ENCODE measurements at regions not wholly inside any gene's neighbourhood (a gene's known extent, or its start where the extent isn't known, plus 50 kb on each side); places are given as distances from the start of the nearest gene placed in this dataset.

DNA sequence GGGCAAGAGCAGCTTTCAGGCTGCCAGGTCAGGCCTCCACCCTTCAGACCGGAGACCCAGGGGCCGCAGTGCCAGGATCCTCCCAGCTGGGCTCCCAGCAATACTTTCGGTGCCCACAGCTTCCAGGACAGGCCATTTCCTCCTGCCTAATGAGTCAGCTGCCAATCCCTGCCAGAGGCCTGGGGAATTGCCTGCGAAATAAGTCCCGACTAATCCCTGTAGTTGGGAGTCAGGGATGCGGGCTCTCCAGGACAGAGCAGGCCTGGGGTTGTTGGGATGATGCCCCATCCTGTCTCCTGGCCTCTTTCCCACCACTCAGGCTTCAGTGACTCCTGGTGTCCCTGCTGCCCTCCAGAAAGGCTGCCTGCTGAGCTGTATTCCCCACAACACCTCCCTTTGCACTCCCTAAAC lies 143.5 kb upstream of the UNC5B start:
- ChIA-PET POLR2A (no interaction called here), CTCF (ENCODE audit: low intra/inter-chr PET ratio) (no interaction called here)
- Histone ChIP-seq H3K27ac (ENCODE audit: extremely low read depth, low read depth, low read length) (no peak overlapping the region), H3K9me3 (replicated peaks; ENCODE audit: control insufficient read depth, insufficient read depth, low read depth, low read length) (no peaks in the 10 kb centered on the region), H3K4me2 (ENCODE audit: insufficient read depth, low read length) (no peak overlapping the region), H4K20me1 (replicated peaks; ENCODE audit: control insufficient read depth, insufficient read depth, low read length) (peaks cover 37% of the 10 kb centered on the region), H3K79me2 (ENCODE audit: control insufficient read depth, insufficient read depth, low read length) (no peaks in the 10 kb centered on the region), H2AFZ (ENCODE audit: low read depth, low read length) (no peak overlapping the region), H3K36me3 (ENCODE audit: control insufficient read depth, insufficient read depth, low read length) (no peaks in the 10 kb centered on the region), H3K4me1 (replicated peaks in 1 of 2; ENCODE audit: control insufficient read depth in 2 of 2, insufficient read depth in 2 of 2, low read length in 2 of 2) (no peaks in the 10 kb centered on the region; a peak in 1 of 5 replicates), H3K27me3 (ENCODE audit: control insufficient read depth in 2 of 2, insufficient read depth in 2 of 2, low read length in 2 of 2) (peaks cover 35 to 92% of the 10 kb centered on the region in 2 experiments; a peak in 4 of 5 replicates), H3K9ac (ENCODE audit: insufficient read depth in 1 of 2, low read depth in 2 of 2, low read length in 2 of 2) (no peak overlapping the region), H3K4me3 (no peak overlapping the region), H3K9me1 (ENCODE audit: control insufficient read depth, insufficient read depth, low read length) (no peaks in the 10 kb centered on the region)
- TF ChIP-seq NEUROD1 (IDR thresholded peaks at IDR 0.05; ENCODE audit: borderline replicate concordance, low read depth, low read length, partially characterized antibody) (no peak), SIN3A (IDR thresholded peaks at IDR 0.05; ENCODE audit: borderline replicate concordance in 2 of 2, control insufficient read depth in 1 of 2, low read depth in 2 of 2, low read length in 2 of 2) (no peak), CHD4 (IDR thresholded peaks at IDR 0.05; ENCODE audit: insufficient read depth, insufficient replicate concordance, low read depth, low read length, poor library complexity, severe bottlenecking) (no peak)
- TF ChIP-seq, protein P1, sequence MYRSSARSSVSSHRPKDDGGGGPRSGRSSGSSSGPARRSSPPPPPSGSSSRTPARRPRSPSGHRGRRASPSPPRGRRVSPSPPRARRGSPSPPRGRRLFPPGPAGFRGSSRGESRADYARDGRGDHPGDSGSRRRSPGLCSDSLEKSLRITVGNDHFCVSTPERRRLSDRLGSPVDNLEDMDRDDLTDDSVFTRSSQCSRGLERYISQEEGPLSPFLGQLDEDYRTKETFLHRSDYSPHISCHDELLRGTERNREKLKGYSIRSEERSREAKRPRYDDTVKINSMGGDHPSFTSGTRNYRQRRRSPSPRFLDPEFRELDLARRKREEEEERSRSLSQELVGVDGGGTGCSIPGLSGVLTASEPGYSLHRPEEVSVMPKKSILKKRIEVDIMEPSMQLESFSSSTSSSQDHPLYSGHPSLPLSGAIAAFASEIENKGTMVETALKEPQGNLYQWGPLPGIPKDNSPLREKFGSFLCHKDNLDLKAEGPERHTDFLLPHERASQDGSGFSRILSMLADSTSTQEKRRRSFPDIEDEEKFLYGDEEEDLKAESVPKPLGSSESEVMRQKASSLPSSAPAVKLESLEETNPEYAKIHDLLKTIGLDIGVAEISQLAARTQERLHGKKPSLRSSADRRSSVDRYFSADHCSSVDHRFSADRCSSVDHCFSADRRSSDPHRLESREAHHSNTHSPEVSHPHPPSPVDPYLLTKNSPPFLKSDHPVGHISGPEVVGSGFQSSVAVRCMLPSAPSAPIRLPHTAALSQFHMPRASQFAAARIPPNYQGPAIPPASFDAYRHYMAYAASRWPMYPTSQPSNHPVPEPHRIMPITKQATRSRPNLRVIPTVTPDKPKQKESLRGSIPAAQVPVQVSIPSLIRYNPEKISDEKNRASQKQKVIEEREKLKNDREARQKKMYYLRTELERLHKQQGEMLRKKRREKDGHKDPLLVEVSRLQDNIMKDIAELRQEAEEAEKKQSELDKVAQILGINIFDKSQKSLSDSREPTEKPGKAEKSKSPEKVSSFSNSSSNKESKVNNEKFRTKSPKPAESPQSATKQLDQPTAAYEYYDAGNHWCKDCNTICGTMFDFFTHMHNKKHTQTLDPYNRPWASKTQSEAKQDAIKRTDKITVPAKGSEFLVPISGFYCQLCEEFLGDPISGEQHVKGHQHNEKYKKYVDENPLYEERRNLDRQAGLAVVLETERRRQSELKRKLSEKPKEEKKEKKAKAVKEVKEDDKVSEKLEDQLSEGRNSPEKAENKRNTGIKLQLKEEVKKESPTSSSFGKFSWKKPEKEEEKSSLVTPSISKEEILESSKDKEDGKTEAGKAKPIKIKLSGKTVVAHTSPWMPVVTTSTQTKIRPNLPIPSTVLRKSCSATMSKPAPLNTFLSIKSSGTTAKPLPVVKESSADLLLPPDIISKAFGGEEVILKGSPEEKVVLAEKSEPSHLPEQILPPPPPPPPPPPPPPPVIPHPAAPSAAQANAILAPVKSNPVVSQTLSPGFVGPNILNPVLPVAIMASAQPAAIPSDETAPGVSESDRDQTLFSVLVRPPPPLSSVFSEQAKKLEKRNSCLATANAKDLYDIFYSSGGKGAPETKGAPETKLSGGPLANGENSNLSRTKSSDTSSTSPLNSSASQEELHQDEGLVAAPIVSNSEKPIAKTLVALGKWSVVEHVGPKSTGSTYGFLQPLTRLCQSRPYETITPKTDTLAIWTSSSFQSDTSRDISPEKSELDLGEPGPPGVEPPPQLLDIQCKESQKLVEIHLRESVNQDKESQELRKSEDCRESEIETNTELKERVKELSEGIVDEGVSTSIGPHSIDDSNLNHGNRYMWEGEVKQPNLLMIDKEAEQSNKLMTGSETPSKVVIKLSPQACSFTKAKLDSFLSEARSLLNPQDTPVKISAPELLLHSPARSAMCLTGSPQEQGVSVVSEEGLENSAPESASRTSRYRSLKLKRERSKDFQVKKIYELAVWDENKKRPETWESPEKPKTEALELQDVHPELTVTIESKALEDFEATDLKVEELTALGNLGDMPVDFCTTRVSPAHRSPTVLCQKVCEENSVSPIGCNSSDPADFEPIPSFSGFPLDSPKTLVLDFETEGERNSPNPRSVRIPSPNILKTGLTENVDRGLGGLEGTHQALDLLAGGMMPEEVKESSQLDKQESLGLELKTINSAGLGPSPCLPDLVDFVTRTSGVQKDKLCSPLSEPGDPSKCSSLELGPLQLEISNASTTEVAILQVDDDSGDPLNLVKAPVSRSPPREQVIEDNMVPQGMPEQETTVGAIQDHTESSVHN (IDR thresholded peaks at IDR 0.05; ENCODE audit: borderline replicate concordance in 1 of 2, low read depth in 1 of 2), result no peak
- in situ Hi-C loops (cut with MboI), result no loop called here
- no peak for FAIRE-seq
- 0% methylated on average over 6 of the region's 6 CpGs for WGBS (ENCODE audit: insufficient coverage, low coverage, missing lambda C conversion rate)
- BruUV-seq (replicated peaks), result no TSS peak
- no peak for DNase-seq (ENCODE audit: extremely low read depth in 1 of 4, low spot score in 3 of 4)
- no peak for ATAC-seq
- intact Hi-C loops (cut with micrococcal nuclease), result no loop called here

Data from K562 (cell line).